Cerebellar nuclear complex (tissue), 1 donor: ENCODE measurements at regions not wholly inside any gene's neighbourhood (a gene's known extent, or its start where the extent isn't known, plus 50 kb on each side); places are given as distances from the start of the nearest gene placed in this dataset.

Source experiments
- DNase-seq, 2 experiments: peaks; one replicate each; lab custom pipeline; 2025; lab: John Stamatoyannopoulos, UW

DNA sequence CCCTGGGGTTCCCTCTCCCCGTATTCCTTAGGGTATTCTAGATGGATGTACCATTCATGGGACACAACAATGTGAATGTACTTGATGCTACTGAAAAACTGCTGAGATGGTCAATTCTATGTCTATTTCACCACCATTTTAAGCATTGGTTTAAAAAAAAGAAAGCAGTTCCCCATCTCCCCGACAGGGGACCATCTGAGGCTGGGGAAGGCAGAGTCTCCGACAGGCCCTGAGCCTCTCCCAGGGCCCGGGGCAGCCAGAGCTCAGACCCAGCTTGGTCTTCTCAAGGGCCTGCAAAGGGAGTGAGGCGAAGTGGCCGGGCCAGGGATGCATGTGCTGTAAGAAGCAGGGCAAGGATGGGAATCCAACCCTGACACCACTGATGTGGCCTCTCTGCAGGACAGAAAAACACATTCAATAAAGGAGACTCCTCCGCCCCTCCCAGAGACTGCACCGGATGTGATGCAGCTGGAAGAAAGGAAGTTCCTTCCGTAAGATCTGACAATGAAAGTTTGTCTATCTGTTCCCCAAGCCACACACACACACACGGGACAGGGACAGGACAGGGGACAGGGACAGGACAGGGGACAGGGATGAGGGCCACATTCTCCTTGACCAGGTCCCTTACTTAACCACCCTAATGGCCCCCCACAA is 234.1 kb downstream of the BCL11B start:
- DNase-seq: no peak

- DNase-seq: no peak
Measured at GRCh38 chr14:99038431-99038820, 233.6 kb downstream of the BCL11B start.

DNA sequence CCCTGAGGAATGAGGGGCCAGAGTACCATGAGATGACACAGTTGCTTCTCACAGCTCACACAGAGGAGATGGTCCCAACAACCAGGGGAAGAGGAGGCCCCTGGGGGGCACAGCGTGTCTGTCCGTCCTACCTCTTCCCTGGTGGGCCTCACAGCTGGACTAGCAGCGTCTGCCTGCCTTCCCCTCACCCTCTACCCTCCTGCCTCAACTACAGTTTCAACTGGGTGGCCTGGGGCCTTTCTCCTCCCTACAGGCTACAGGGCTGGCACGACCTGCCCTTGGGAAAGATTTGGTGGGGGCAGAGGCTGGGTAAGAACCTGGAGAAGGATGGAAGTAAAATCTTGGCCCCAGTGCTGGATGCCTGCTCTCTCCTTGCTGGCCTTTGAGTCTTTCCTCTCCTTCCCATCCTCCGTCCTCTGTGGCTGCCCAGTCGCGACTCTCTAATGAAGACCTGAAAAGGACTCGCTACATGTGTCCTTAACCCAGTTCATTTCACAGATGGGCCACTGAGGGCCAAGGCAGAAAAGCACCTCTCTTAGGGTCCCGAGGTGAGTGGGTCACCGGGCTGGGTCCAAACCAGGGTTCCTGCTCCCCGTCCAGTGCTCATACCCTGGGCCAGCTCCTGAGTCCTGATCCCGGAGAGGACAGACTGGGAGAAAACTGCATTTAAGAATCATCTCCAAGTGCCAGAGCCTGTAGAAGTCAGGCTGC is 232.5 kb downstream of the BCL11B start:
- DNase-seq: no peak

- no peak for DNase-seq
Measured at GRCh38 chr14:99040052-99040451, 231.9 kb downstream of the BCL11B start.

DNA sequence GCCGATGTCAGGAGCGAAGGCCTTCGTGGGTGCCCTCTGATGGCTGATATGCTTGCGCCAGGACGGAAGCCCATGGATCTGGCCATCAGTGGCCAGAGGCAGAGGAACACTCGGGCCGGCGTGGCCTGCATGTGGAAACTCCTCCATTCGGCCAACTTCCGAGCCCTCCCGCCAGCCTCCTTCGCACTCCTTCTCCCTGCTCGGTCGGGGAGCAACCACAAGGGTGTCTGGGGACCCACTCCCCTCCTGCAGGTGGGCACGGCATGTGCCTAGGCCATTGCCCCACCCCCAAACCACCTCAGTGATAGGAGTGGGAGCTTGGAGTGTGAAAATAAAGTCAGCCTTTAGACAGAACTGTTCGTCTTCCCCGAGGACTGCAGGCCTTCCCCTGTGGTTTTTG is 231.3 kb downstream of the BCL11B start:
- no peak for DNase-seq

GRCh38 chr14:99041141-99041819 is 230.7 kb downstream of the BCL11B start:
- no peak for DNase-seq

DNA sequence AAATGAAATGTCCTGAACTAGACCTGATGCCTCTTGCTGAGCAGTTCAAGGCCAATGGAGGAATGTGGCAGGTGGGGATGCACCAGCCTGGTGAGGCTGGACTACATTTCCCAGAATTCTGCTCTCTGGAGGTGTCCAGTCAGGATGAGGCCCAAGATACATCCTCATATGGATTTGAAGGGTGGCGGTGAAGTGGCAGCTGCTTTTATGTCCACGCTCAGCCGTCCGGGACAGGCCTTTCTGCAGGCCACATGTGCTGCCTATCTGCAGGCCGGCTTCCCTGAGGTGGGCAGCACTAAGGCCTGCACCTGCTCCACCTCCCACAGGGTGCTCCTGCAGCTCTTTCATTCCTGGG is 230.2 kb downstream of the BCL11B start:
- DNase-seq: no peak

DNA sequence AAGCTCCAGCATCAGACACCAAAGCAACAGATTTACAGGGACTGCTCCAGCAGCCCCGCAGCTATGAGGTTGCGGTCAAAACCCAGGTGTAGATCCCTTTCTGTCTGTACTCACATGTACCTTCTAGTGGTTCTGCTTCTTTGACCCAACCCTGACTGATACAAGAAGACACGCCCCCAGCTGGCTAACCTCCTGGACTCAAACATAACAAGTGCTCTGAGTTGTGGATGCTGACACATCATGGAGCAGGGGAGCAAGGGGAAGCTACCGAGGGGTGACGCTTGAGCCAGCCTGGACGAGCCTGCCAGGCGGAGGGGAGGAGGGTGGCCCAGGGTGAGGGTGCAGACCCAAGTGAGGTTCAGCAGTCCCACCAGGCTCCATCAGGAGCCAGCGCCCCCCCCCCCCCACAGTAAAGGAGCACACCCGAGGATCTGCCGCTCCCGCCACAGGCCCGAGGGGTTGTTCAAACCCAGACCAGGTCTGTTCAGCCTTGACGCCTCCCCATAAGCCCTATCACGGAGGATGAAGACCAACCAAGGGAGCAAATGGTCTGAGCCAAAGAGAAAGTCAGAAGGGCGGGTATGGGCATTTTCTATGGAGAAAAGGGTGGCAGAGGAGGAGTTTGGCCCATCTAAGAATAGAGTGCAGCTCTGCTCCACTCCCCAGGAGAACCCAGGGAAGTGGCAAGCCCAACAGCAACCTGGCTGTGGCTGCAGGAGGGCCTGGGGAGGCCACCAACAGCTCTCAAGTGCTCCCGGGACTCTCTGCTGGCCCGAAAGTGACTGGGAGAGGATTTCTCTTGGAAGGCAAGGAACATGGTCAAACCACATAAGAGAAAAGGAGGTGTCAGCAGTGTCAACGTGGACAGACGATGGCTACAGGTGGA is 229.4 kb downstream of the BCL11B start:
- DNase-seq: no peak

GRCh38 chr14:99043267-99043615 is 228.8 kb downstream of the BCL11B start:
- no peak for DNase-seq

DNA sequence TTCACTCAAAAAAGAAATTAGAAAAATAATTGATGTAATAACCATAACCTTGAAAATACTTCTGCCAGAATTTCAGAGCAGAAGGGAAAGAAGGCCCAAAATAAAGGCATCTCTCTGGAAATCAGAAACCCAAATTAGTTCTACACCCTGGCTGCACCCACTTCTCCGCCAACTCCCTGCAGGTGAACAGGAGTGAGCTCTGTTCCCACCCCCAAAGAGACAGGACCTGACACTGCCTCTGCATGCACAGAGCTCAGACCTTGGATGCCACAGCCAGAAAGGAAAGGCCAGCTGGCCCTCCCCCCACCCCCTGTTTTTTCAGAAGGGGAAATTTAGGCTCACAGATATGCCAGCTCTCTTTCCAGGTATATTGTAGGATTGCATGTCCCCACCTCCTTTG is 228.2 kb downstream of the BCL11B start:
- no peak for DNase-seq

DNA sequence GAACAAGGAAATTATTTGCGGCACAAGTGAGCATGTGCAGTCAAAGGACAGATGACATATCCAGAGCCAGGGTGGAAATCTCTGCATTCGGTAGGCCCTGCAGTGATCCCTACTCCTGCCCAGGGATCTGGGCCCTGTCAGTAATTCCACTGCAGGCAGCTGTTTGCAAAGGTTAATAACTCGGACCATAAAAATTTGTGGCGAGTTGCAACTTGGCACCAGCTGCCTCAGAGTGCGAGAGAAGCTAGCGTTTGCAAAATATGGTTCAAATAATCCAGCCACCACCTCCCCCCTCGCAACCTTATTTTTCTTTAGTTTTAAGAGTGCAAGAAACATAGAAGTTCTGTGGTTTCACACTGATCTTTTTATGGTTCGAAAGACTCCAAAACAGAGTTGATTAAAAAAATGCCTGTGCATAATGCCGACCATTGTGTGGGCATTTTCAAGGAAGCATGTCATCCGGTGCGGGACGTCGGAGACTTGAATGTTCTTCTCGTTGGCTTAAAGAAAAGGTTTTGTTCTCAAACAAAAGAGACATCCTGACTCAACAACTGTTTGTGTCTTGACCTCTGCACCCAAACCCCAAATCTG is 224.5 kb downstream of the BCL11B start:
- no peak for DNase-seq

- DNase-seq: no peak
Measured at GRCh38 chr14:99050309-99050708, 221.7 kb downstream of the BCL11B start.

GRCh38 chr14:99052467-99052866 is 219.5 kb downstream of the BCL11B start:
- DNase-seq: no peak

- DNase-seq: no peak
Measured at GRCh38 chr14:99055019-99055418, 217.0 kb downstream of the BCL11B start.

DNA sequence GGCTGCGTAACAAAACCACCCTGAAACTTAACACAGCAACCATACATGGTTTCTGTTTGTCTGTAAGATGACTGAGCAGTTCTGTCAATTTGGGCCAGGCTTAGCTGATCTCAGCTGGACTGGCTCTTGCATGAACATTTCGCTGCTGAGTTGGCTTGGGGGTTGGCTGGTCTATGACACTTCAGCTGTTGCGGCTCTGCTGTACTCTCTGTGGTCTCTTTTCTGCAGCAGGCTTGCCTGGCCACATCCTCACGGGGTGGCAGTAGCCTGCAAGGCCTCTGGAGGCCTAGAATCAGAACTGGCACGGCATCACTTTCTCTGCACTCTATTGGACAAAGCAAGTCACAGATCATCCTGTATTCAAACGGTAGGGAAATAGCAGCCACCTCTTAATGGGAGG is 216.2 kb downstream of the BCL11B start:
- no peak for DNase-seq

GRCh38 chr14:99057576-99058083 is 214.4 kb downstream of the BCL11B start:
- DNase-seq: no peak

GRCh38 chr14:99058542-99058941 is 213.5 kb downstream of the BCL11B start:
- no peak for DNase-seq

- no peak for DNase-seq
Measured at GRCh38 chr14:99062216-99062615, 209.8 kb downstream of the BCL11B start.

- DNase-seq: no peak
Measured at GRCh38 chr14:99062772-99063418, 209.1 kb downstream of the BCL11B start.

- no peak for DNase-seq
Measured at GRCh38 chr14:99063620-99064225, 208.3 kb downstream of the BCL11B start.
